RCC 7860 (cell line): ENCODE measurements at regions not wholly inside any gene's neighbourhood (a gene's known extent, or its start where the extent isn't known, plus 50 kb on each side); places are given as distances from the start of the nearest gene placed in this dataset.

Source experiments
- DNase-seq: peaks from one replicate; pipeline ENCODE4 v3.0.0-alpha.2; 2015; ENCODE audit warnings: low spot score
- FAIRE-seq: peaks from 2 replicates; lab custom pipeline; 2012; peaks lifted over from hg19 to GRCh38; lab: Jason Lieb, UNC

DNA sequence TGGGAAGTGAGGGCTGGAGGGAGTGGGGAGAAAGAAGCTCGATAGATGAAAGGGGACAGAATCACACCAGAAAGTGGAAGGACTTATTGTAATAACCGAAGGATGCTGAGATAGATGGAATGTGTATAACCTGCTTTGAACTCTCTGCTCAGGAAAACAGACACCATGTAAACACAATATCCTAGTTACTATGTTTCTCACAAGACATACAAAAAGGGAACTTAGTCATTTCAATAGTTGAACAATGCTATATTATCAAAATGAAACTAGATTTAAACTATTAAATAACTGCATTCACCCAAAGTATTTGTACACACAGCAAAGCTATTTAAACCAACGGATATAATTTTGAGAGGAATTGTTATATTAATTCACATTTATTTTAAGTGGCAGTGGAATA, 108.3 kb upstream of the GADL1 start:
- no peak for DNase-seq
- FAIRE-seq, result no peak

DNA sequence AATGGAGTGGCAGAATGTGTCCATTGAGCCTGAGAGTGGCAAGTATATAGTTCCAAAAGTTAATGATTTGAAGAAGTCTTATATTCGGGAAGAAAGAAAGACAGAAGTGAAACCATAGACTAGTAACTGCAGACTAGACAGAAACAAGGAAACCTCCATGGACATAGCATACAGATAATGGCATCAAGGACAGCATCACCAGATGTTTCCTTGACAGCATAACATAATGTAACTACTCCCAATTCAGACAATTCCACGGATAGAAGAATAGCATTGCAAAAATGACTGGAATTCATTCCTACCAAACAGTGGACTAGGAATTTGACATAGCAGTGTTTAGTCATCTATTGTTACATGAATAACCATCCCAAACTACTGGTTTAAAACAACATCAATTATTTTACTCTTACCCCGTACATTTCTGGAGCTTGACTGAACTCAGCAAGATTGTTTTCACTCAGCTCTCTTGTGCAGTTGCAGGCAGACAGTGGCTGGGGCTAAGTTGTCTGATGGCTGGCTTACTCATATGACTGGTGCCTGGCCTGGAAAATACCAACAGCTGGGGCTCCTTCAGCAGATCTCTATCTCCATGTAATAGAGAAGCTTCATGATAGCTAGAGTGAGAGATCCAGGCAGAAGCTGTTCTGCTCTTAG, 109.7 kb upstream of the GADL1 start:
- DNase-seq, result peak; percentile 76
- no peak for FAIRE-seq

DNA sequence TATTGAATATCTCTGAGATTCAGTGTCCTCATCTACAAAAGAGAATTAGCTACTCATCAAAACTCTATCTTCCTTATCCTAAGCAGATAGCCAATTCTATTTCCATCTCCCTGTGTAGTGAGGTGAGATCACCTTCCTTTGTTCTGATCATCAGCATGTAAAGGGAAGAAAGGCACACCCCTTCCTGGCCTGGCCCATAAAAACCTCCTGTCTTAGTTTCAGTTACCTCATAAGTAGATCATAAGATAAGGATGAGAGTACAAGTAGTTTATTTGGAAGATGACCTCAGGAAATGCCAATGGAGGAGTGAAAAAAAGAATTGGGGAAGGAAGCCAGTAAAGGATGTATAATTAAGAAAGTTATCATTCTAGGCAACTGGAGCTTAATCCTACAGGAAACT, 114.5 kb upstream of the GADL1 start:
- peak; percentile 7 for DNase-seq
- FAIRE-seq, result no peak

DNA sequence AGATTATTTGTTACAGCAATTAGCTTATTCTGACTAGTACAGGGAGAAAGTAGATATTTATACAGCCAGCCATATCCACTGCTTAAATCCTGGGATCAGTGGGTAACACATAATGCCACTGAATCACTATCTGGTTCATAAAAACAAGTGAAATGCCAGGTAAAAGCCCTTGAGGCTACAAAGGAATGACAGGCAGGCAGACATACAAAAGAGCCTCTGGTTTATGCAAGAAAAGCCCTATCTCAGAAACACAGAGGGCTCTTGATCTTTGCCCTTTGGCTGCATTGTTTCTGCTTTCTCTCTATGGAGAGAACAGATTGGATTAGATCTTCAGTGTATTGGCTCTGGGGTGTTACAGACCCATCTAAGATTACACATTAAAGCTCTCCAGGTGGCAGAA, 115.4 kb upstream of the GADL1 start:
- FAIRE-seq (no peak), DNase-seq (no peak)

DNA sequence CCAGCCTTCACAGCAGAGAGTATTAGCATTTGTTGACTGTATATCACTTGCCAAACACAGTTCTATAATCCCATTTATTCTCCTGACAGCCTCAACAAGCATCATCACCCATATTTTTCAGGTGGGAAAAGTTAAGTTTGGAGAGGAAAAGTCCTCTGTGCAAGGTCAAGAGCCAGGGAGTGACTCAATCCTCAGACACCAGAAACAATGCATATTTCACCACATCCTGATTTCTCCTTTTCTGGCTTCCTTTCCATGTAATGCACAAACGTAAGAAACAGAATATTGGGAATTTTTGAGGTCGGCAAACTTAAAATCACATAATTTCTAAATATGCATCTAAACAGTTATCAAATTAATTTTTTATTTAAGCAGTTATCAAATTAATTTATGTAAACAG, 116.0 kb upstream of the GADL1 start:
- FAIRE-seq, result no peak
- DNase-seq, result no peak

DNA sequence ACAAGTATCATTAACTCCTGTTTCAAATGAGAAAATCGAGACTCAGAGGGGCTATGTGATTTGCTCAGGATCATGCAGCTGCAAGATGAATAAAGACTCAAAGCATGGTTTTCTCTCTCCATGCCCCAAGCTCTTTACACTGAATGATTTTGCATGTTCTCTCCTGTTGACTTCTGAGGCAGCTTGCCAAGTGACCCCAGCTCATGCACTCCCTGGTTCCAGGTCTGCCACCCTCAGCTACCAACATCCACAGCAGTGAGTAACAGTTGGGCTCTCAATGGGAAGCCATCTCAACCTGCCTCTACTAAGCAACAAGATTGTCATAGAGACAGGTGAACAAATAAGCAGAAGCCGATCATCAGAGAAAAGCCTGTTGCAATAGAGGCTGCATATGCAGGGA, 116.9 kb upstream of the GADL1 start:
- DNase-seq (no peak), FAIRE-seq (no peak)

DNA sequence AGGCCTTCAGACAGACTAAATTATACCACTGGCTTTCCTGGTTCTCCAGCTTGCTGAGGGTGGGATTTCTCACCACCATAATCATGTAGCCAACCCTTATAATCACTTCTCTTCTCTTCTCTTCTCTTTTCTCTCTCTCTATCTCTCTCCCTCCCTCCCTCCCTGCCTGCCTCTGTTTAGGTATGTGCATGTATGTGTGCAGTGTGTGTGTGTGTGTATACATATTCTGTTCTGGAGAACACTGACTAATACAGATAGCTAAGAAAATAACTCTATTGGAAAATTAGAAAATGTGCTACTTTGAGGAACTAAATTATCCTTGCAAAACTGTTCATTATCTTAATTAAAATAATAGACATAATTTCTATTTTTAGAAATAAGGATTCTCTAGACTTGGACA, 118.6 kb upstream of the GADL1 start:
- FAIRE-seq, result no peak
- no peak for DNase-seq

DNA sequence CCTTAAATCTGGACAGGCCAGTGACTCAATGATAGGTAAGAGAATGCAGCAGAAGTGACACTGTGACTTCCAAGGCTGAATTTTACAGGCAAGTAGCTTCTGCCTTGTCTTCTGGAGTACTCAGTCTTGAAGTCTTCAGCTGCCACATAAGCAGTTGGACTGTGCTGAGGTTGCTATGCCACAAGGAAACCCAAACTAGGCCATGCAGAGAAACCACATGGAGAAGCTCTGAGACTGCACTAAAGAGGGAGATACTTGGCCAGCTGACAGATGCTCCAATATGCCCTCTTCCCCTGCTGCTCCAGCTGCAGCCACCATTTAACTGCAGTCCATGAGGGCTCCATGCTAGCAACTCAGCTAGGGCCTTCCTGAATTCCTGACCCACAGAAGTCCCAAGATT, 119.4 kb upstream of the GADL1 start:
- FAIRE-seq (no peak), DNase-seq (no peak)

DNA sequence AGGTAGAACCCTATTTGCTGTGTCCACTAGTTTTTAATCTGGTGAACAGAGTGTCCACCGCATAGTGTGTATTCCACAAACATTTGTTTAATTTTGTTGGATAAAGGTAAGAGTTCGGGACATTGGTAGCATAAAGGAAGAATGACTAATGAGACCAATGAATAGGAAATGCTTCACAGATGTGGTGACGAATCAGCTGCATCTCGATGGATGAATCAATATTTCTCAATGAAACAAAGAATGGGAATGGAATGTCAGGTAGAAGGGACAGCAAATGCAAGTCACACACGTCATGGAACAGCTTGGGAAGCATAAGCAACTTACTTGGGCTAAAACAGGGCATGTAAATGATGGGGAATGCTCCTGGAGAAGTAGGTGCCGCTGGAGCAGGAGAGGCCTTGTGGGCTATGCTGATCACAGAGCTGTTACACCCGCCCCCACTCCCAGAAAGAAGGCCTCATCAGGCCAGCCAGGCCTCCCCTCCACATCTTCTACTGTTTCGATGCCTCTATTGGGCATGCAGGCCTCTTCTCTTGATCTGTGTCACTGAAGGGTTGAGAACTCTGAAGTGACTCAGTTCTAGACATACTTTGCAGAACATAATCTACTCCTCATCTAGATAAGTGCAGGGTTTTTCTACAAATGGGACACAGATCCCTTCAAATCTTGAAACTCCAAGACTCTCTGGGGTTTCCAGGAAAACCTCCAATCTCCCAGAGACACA, 120.0 kb upstream of the GADL1 start:
- FAIRE-seq (no peak), DNase-seq (peak; percentile 40)

DNA sequence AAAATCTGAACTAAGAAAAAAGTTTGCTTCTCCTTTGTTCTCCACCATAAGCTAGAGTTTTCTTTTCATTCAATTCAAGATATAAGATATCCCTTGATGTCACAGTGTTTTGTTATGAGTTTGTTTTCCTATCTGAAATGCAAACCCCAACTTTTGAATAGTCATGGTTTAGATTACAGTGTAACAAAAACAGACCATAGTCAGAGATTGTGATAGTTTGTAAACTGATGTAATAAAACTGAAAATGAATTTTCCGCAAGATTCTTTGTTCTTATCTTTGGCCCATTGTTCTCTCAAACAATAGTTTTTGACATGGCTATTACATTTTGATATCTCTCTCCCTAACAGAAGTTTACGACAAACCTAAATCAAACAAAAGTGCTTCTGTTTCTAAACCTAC, 121.7 kb upstream of the GADL1 start:
- DNase-seq (no peak), FAIRE-seq (no peak)

DNA sequence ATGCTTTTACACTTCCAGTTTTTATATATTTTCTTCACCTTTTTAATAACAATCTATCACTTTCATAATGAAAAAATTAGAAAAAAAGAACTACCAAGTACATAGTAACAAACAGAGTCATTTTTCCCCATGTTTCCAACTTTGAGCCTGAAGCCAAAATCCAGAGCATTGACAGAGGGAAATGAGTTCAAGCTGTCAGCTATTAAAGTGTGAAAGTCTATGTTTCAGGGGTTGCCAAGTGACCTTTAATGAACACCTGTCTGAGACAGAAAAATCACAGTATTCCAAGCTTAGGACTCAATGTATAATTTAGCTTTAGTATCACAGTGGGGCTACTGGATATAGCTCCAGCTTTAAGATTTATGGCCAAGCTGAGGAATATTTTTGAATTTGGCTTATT, 128.3 kb upstream of the GADL1 start:
- no peak for FAIRE-seq
- no peak for DNase-seq

DNA sequence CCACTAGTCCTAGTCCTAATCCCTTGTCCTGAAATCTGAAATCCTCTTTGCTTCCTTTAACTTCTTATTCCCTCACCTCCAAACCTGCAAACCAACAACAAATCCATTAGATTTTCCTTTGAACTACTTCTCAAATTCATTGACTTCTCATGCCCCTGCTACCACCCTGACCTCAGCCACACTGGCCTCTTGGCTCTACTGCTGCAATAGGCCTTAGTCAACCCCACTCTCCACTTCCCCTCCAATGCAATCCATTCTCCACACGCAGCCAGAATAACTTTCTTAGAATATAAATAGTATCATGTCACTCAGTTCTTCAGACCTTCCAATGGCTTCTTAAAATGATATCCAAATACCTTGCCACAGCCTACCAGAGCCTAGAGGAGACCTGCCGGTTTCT, 131.1 kb upstream of the GADL1 start:
- FAIRE-seq, result no peak
- no peak for DNase-seq

DNA sequence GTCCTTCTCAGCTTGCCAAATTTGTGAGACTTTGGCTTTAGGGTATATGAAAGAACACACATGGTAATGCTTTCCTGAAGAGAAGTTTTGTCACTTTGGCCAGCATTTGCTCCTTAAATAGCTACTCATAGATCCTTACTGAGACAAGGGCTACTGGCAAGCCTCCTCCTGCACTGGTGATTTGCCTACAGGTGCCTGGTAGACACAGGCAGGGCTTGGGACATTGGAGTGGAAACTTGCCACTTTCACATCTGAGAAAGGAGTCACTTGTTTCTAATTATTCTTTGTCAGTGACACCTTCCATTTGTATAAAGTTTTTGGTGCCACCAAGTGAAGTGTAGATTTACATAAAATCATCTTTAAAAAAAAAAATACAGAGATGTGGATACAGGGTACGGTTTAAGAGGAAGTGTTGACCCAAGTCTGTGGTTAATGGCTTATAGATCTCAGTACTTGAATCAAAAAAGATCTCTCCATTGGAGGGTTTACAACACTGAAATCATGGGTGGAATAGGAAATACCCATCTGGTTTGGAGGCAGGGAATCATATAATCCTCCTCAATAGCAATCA, 132.8 kb upstream of the GADL1 start:
- FAIRE-seq (no peak), DNase-seq (no peak)

DNA sequence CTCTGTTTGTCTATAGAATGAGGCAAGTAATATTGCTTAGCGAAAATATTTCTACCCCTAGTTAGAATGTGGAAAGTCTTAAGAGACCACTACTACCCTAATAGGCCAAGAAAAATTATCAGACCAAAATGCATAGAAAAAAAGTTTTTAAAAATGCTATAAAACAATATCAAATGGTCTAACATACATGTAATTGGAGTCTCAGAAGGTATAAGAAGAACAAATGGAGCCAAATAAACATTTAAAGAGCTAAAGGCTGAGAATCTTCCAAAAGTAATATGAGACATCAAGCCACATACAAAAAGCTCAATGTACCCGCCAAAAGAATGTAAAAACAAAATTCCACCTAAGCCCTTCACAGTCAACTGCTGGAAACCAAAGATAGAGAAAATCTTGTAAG, 133.5 kb upstream of the GADL1 start:
- FAIRE-seq, result no peak

DNA sequence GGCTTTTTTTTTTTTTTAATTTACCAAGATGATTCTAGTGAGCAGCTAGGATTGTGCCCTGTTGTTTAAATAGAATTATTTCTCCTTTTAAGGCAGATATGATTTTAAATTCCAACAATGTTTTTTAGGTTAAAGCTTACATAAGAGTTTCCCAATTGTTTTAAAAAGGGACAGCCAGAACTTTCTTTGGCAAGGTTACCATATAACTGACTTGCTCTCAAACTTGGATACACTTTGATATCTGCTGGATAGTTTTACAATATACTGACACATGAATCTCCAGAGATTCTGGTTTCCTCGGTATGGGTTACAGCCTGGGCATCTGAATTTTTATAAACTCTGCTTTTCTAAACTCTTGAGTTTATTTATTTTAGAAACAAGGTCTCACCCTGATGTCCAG, 134.3 kb upstream of the GADL1 start:
- no peak for DNase-seq
- FAIRE-seq, result no peak

More for the DNA sequence above, 133.5 kb upstream of the GADL1 start:
- no peak for DNase-seq

DNA sequence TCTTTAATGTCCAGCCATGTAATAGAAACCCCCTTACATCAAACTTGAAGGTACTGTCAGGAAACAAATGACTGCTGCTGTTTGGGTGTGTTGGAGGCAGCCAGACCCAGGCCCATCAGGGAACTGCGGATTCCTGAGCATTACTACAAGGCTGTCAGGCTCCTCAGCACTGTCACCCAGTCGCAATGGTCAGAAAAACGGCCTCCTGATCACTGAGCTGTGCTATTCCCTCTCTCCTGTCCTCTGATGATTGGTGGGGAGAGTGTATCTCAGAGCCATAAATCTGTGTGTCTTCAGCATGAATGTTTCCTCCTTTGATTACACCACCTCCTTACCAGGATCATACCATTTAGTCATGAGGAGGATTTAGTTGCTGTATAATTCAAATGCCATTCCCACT, 135.2 kb upstream of the GADL1 start:
- FAIRE-seq (no peak), DNase-seq (peak; percentile 57)

DNA sequence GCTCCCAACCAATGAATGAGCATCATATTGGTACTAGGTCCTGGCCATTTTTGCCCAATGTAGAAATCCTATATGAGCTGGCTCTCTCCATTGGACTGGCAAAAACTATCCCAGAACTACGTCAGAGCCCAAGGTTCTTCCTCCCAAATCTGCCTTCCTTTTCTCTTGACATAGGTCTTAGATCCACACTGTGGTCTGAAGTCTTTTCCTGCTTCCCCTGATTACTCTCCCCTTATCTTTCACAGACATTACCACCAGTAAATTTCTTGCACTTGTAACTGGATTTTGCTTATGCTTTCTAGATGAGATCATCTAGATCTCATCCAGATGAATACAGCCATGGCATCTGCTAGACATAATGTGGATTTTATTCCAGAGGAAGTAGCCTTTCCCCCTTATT, 141.2 kb upstream of the GADL1 start:
- FAIRE-seq (no peak), DNase-seq (no peak)

DNA sequence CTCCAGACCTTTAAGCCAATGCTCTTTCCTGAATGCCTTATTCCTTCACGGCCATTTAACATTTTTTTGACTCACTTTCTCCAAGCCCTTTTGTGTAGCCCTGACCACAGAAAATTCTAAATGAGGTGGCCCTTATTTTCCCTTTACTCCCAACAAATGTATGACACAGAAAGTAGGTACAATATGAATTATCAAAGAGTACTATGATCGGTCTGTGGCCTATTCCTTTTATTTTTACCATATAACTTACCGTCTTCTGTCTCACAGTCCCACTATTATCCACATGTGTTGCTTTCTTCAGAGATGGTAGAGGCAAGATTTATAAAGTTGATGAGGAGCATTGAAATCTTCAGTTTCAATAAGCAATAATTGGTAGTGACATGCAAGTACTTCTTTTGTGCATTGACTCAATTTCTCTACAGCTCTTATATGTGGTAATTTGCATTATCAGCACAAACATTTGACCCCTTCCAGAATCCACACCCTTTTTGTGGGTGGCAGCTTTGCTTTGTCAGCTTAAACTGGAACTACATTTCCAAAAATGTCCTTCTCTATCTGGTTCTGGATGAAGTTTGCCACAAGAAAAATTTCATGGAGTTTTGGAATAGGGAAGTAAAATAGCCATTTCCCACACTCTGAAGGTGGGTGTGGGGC, 143.8 kb upstream of the GADL1 start:
- DNase-seq, result no peak

DNA sequence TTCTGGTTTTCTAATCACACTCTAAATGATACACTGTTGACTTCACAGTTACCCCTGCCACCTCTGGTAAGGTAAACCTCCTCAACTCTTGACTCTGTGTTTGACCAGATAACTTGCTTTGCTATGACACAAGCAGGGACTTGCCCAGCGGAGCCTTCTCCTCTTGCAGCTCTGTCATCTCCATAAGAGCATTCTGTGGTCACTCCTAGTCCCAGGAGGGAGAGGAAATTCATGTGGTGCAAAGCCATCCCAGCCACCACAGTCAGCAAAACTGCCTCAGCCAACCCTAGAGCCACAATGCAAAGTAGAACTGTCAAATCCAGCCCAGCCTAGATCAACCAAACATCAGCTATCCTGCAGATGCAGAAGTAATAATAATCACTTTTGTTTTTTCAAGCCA, 144.7 kb upstream of the GADL1 start:
- FAIRE-seq (peak; percentile 25), DNase-seq (peak; percentile 71)

More for the DNA sequence above, 143.8 kb upstream of the GADL1 start:
- no peak for FAIRE-seq

DNA sequence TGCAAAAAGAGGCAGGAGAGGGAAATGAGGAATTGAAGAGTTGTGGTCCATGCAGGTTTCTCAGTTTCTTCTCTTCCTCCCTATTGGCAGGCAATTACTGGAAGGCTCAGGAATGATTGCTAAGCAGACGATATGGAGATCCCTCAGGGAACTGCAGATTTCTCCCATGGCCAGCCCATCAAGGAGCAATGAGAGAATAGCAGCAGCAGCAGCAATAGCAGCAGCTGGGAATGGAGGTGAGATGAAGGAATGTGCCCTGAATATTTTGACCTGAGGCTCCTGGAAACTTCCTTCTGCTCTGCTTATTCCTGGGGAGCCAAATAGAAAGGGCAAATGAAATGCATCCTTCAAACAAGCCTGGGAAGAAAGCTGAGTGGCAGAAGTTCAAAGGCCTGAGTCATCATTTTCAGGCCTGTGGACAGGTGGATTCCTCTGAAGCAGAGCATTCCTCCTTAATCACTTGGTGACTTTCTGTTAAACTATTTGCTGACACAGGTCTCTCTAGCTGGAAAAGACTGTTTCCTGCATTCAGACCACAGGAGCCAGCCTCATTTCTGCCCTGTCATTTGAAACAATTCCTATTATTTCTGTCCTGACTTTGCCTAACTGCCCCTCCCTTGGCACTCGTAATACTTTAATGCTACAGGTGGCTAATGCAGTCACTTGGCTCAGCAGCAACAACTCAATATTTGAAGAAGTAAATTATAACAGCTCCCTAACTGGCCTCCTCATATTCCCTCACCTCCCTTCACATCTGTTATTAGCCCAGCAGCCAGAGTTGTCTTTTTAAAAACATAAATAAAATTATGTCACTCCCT, 146.9 kb upstream of the GADL1 start:
- FAIRE-seq (peak; percentile 98), DNase-seq (peak; percentile 97)

DNA sequence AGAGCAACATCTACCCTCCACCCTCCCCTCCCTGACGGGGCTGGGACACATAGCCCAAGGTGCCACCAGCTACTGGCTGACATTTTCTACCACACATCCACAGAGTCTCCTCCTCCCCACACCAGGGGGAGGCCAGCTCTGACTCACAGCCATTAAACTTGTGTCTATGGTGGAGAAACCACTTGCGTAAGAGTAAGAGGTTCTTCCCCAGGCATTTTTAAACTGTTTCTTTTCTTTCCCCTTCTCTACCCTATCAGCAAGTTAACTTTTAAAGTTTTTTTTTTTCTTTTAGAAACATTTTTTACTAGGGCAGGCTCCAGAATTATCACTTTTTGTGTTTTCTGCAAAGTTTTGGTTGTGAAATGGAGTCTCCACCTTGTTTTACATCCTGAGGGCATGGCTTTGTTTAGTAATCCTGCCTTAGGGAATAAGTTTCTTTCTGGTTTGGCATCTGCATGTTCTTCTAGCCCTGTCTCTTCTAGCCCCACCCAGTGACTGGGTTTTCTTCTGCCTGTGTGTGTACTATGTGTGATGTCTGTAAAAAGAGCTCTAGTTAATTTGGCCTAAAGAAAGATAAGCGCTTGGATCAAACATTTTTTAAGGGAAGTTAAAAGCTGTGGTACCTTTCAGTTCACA, 148.8 kb upstream of the GADL1 start:
- peak; percentile 18 for DNase-seq
- FAIRE-seq, result no peak
